Activated CD4-positive, CD25-positive, alpha-beta regulatory T cell treated with anti-CD3 and anti-CD28 coated beads, Interleukin-2, amount 50 U/mL, for 16 hours (primary cell): ENCODE measurements at regions not wholly inside any gene's neighbourhood (a gene's known extent, or its start where the extent isn't known, plus 50 kb on each side); places are given as distances from the start of the nearest gene placed in this dataset.

Experiments
- DNase-seq: peaks from one replicate; pipeline ENCODE4 v3.0.0-alpha.2; 2020; ENCODE audit warnings: low read depth, low spot score

DNA sequence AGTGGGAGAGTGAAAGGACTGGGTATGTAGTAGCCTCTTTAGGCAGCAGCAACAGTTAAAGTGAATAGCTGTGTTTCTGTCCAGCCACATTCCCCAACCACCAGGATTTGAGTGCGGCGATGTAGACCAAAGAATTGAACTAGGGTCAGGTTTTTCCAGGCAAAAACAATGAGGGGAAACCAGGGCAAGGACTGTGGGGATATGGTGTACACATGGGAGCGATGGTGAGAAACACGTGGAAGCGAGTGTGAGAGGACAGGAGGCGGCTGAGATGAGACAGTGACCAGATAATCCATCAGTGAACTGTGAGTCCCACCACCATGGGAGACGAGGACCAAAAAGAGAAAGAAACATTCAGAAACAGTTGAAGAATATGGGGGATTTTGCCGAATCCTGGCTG is 409.5 kb downstream of the TSN start:
- DNase-seq: no peak

DNA sequence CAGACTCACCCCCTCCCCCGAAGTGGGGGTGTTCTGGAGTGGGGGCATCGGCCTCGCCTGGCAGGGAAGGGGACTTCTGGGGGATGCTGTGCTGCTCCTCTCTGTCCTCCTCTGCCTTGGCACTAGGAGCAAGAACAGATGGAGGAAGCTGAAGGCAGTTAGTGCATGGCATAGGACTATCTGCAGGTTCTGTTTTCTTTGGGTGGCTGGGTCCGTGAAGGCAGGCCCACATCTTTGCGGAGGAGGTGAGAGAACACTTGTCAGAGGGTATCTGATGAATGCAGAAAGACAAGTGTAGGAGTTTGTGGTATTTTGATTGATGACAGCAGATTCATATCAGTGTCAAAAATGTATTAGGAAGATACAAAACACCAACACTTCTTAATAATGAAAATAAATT is 411.4 kb downstream of the TSN start:
- DNase-seq: no peak

DNA sequence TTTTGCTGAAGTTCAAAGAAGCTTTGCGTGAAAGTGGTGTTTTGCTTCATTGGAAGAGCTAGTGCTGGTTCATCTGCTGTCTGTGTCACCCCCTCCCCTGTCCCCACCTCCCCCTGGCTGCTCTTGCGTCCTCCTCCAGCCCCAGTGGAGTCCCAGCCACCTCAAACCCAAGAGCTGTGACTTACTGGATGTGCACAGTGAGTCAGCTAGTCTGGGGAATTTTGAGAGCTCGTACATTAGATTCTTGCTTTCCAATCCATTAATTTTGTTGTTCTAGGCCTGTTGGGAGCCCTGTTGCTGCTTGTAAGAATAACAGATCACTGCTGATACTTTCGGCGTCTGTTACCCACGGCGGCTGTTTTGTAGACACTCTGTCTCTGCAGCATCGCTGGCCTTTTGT is 412.1 kb downstream of the TSN start:
- no peak for DNase-seq

DNA sequence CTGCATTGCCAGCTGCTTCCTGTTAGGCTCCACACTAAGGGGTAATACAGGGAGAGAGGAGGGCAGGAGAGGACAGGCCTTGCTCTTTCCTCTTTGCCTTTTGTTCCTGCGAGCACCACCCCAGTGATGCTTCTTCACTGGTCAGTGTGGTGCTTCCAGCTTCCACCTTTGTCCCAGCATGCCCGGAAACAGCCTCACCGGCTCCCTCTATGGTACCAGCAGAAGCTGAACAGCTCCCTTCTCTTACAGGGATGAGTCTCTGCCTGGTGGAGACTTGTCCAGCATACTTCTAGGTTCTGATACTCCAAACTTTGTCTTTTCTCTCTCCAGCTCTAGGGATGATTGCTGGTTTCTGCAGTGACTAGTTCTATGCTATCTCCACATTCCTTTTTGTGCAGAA is 413.3 kb downstream of the TSN start:
- no peak for DNase-seq

DNA sequence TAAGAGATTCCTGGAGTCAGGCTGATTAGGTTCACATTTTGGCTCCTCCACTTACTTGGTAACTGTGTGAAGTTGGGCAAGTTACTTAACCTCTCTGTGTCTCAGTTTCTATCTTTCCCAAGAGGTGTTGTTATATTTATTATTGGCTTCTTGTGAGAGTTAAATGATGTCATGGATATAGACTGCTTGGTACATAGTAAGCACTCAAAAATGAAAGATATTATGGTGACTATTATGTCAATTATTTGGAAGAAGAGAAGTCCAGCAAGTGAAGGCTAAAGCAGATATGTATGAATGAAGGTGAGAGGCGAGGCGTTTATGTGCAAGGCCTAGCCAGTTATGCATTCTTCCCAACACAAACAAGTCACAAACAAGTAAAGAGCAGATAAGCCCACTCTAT is 417.4 kb downstream of the TSN start:
- DNase-seq: no peak

DNA sequence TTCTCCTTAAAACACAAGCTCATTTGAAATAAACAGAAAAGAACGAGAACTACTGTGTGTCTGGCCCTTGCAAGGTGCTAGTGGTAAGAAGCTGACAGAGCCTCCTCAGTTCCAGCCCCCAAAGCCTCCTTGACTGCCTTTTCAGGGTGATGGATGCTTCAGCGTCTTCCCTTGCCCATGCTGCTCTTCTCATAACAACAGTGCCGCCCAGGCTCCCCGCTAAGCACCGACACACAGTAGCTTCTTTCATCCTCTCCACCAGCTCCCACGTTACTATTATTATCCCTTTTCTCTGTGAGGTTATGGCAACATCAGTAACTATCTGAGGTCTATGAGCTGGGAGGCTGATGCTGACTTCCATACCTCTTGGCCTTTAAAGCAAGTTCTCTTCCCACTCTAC is 418.6 kb downstream of the TSN start:
- no peak for DNase-seq

DNA sequence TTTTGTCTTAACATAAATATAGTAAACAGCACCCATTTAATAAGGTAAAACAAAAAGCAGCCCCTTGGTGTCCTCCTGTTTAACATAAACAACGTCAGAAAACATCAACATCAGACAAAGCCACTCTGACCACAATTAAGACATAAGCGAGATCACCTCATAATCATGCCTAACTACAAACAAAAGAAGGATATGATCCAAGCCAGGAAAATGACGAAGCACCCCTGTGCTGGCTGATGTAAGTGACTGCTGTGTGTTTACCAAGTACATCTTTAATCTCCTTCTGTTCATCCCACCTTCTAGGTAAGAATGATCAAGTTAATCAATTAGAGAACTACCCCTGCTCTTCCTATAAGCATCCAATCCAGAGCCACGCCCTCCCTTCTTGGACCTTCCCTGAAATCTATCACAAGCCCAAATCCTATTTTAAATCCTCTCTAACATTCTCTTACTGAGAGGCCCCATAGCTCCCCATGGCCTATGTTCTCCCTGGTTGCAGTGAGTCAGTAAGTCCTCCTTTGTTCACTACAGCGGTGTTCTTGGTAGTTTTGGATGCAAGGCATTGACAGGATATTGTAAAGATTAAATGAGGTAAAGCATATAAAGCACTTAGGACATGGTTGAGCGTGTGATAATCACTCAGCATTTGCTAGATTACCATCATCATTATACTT is 424.2 kb downstream of the TSN start:
- DNase-seq: no peak

DNA sequence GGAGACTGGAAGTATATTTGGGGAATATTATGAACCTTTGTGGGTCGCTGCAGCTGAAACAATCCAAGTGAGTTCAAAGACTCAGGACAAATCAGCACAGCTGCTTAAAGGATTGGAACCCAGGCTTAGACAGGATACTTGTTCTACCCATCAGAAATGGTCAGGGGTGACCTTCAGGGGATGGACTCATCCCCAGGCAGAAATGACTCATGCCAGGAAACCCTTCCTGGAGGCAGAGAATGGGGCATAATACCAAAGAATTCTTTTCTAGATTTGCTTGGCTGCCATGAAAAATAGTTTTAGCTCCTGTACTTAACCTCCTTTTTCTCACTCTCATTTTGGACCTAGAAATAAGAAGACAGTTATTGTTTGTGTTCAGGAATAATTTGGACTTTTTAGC is 425.5 kb downstream of the TSN start:
- DNase-seq: no peak

DNA sequence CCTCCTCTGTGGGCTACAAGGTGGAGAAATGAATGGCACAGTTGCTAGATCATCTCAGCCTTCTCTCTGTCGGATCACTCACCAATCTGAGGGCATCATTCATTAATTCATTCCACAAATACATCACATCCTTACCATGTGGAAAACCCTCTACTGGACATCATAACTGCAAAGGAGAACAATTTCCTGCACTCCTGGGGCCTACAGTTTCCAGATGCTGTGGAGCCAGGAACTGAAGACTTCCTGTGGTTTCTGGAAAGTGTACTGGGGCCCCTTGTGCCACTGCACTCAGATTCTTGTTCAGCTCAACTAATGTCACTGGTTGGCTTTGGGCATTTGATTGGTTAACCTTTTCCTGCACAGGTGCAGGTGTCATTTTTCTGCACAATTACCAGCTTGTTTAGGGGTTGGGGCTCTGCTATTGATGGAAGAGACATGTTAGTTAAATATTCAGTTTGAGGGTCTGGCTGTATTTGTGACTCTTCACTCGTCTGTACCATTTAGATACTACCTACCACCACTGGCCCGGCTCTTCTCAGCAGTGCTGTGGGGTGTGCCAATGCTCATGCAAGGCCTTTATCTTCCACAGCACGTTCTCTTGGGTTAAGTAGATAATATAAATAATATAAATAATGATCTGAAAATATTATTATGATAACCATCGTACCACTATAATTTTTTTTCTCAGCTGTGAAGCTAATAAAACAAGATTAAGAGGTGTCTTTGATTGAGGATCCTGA is 427.3 kb downstream of the TSN start:
- DNase-seq: no peak

DNA sequence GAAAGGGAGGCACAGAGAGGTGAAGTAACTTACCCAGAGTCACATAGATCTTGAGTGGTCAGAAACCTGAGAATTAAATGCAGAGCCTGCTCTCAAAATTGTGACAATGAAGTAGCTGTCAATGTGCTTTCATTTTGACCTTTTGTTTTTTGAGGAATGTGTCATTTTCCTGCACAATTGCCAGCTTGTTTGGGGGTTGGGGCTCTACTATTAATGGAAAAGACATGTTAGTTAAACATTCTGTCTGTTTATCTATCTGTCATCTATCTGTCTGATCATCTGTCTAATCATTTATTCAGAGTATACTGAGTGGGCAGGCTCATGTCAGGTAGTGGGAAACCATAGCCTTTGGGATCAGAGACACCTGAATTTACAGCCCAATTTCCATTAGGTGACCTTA is 428.4 kb downstream of the TSN start:
- DNase-seq: no peak

DNA sequence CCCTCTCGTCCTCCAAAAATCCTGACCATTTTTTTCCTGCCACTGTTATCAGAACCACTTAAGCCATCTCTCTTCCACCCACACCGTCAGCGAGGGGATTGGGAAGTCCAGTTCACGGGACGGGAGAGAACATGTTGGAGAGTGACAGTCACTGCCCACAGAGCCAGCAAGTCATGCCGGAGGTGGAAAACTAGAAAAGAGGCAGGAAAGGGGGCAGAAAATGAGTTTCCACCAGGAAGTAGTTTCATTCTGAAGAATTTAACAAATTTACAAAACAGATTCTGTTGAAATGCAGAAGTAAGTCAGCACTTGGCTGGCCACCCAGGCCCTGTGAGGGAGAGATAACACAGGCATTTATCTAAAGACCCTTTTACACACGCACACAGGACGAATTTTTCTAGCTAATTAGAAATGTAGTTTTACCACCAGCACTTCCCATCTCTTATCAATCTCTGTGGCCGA is 431.3 kb downstream of the TSN start:
- DNase-seq: no peak

DNA sequence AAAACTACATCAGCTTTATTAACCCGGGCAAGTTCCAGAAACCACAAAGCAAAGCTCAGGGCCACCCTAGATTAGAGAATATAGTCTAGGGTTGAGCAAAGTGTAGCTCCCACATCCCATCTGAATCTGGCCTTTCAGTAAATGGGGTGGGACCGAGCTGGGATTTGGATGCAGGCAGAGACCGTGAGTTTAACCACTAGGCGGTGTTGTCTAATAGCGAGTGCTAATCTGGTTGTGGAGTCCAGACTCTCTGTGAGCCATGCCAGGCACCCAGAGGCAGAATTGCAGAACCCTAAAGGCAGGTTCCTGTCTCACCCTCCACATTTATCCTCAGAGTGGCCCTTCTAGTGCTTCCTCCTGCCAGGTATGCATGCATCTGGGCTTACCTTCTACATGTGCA is 435.9 kb downstream of the TSN start:
- DNase-seq: no peak

DNA sequence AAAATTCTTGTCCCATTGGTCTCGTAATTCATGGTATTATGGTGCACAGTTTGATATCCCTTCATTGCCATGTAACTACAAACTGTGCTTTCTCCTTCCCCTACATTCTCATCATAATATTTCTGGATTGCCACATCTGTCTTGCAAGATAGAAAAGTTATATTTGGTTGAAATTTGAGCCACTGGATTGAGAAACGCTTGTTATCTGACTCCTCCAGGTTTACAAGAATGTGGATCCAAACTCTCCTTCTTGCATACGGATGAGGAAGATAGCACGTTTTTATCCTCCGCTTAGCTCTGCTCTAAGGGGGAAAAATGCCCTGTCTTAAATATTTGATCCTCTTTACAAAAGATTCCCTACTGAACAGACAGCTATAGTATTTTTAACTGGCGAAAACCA is 438.2 kb downstream of the TSN start:
- DNase-seq: no peak

DNA sequence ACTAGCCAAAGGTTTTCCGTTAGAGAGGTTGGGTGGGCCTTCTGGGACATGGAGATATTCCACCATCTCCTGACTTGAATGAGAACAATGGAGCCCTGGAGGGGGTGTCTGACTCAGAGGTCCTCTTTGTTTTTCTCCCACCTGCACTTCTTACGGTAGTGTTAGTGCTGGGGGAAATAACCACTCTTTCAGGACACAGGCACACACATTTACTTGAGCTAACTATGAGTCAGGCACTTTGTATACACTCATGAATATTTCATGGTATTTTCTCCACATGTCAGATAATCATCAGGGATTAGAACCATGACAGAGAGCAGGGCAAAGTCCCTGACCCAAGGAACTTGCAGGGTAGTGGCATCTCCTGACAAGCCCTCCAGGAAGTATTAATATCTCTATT is 439.1 kb downstream of the TSN start:
- DNase-seq: no peak

DNA sequence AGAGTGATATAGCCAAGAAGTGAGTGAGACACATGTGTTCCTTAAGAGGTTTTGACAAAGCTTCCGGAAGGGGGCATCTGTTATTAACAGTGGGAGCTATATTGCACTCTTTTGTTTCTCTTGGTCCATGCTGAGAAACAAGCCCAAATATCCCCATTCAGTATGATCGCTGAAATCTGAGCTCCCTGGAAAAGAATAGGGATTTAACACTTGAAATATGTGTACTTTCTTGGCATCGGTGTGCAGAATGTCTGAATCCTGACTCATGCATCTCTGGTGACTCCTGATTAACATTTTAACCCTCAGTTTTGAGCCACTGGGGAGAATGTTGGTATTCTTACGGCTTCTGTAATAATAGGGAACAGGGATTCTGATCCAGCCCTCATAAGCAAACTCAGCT is 448.1 kb downstream of the TSN start:
- DNase-seq: no peak

DNA sequence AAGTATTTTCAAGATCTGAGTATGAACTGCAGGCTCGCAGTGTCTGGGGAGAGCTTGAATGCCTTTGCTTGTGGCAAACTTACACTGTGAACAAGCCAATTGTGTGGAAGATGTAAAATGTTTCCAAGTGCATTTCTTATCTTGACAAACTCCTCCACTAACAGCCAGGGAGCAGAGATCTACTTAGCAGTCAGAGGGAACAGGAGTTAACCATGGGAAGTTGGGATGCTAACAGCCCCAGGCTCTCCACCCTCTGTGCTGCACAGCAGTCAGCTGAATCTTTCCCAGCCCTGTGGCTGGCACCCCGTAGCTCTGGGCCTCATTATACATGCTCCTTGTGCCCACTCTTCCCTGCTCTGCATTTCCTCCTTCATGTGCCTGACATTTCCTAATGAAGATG is 450.2 kb downstream of the TSN start:
- no peak for DNase-seq

DNA sequence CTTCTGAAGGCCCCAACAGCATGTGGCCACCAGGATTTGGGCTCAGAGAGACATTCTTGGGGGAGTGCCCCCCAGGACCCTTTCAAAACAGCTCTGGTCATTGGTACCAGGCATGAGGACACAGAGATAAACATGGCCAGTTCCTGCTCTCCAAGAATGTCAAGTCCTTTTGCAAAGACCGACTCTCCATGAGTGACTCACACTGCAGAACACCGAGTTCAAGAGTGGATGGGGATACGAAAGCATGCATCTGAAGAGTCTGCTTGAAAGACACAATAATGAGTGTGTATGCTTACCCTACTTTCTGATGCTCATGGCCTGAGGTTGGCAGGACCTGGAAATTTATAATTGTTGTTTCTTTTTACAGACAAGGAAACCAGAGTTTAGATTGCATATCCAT is 450.6 kb downstream of the TSN start:
- no peak for DNase-seq

DNA sequence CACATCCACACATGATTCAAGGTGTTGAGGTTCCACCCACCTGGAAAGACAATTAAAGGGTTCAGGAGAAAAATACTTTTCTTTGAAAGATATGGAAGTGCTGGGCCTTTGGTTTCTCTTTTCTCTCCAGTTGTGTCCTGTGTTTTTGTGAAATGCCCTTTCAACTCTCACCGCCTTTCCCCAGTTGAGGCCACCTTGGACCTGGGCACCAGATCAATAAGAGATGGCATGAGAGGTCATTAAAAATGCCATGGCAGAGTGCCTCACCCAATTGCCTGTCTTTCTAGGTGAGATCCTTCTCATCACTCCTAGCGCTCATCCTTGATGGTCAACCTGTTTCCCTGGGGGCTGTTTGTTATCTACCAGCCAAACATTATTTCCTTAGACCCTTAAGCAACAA is 453.9 kb downstream of the TSN start:
- DNase-seq: no peak

DNA sequence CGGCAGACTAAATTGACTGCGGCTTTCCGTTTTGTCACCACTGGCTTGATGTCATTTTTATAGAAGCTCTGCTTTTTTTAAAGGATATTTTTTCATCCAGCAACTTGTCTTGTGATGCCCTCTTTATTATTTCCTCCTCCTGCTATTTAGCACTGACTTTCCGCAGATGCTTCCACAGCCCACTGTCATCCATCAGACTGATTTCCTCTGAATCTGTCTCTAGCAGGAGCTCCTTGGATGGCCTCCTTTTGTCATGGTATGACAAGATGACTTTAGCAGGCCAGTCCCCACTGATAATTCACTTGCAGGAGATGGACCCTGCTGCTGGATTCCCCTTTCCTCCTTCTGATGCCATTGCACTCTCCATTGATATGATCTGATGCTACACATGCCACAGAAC is 454.6 kb downstream of the TSN start:
- DNase-seq: no peak

DNA sequence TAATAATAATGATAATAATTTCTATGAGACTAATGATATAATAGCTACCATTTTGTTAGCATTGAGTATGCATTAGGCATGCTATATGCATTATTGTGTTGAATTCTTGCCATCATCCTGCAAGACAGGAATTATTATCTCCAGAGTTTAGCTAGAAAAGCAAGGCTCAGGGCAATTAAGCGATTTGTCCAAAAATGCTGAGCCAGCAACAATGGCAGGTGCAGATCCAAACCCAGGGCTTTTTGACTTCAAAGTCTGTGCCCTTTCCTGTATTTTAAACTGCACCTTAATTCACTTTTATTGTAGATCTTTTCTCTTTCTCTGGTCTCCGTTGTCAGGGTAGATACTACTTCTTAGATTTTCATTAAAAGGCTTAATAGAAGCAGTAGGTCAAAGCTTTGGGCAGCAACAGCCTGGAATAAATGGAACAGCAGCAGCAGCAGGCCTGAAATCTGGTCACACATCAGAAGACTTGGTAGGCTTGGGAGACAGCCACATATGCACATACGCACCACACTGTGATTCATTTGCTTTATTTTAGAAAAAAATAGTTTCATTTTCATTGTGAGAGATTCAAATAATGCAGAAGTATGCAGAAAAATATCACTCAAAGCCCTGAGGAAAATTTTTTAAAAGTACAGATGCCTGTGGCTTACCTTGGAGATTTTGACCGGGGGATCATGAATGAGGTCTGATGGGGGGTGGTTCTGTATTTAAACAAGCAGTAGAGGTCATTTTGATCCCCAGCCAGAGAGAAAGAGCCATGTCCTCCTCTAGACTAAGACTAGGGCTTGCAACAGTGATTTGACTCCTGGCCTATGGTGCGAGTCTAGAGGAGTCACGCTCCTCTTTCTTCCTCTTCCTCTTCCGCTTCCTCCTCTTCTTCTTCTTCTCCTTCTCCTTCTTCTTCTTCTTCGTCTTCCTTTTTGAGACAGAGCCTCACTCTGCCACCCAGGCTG is 455.7 kb downstream of the TSN start:
- no peak for DNase-seq

DNA sequence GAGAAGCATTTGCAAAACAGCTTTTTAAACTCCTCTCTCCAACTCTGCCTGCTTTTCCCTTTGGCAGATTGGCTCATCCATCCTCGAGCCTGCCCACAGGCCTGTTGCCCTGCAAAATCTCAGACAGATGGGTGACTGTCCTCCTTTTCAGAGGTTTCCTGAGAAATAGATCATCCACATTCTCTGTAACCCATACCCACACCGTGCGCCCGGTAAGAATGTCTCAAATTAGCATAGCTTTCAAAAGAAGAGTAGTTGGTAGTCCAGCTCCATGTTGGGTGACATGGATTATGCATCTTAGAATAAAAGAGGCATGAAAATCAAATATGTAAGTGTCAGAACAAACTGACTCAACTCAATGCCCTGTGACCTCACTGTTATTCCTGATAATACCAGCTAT is 457.9 kb downstream of the TSN start:
- DNase-seq: no peak

DNA sequence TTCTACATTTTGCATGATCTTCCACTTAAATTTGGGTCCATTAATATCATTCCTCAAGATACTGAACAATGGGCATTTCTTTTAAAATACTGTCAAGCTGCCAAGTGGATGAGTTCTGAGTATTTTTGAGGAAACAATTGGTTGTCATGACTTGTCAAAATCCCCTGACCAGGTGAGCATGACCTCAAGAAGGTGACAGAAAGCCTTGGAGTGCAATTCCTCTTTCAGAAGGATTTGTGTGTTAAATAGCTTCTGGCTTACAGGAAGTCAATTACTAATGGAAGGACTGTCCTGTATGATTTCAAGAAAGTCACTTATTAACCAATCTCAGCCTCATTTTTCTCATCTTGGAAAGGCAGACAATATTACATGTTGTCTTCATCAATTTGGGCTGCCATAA is 460.6 kb downstream of the TSN start:
- DNase-seq: no peak
